GM19452 (cell line): ENCODE measurements at regions not wholly inside any gene's neighbourhood (a gene's known extent, or its start where the extent isn't known, plus 50 kb on each side); places are given as distances from the start of the nearest gene placed in this dataset.
"Not testable (repeated sequence)": the region's sequence is repeated elsewhere in the genome, so short reads cannot be mapped to it uniquely, and the experiment has no call there.

Source experiments
- ATAC-seq: cut with Tn5 transposase; IDR thresholded peaks from one replicate; pipeline ENCODE4 v1.9.1; 2021; ENCODE audit not compliant: unreplicated experiment

- not testable (repeated sequence) for ATAC-seq
Observed at GRCh38 chr7:149930374-149931068, 56.8 kb downstream of the ATP6V0E2 start.

DNA sequence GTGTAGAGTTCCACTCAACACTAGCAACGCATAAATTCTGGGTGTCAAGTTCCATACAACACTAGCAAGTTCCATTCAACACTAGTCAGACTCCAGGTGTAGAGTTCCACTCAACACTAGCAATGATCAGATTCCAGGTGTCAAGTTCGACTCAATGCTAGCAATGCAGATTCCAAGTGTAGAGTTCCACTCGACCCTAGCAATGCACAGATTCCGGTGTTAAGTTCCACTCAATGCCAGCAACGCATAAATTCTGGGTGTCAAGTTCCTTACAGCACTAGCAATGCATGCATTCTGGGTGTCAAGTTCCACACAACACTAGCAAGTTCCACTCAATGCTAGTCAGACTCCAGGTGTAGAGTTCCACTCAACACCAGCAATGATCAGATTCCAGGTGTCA lies 60.0 kb downstream of the ATP6V0E2 start:
- ATAC-seq: not testable (repeated sequence)

- ATAC-seq: not testable (repeated sequence)
Observed at GRCh38 chr7:149947346-149947745, 73.6 kb downstream of the ATP6V0E2 start.

GRCh38 chr7:149948444-149948843 lies 74.7 kb downstream of the ATP6V0E2 start:
- not testable (repeated sequence) for ATAC-seq

DNA sequence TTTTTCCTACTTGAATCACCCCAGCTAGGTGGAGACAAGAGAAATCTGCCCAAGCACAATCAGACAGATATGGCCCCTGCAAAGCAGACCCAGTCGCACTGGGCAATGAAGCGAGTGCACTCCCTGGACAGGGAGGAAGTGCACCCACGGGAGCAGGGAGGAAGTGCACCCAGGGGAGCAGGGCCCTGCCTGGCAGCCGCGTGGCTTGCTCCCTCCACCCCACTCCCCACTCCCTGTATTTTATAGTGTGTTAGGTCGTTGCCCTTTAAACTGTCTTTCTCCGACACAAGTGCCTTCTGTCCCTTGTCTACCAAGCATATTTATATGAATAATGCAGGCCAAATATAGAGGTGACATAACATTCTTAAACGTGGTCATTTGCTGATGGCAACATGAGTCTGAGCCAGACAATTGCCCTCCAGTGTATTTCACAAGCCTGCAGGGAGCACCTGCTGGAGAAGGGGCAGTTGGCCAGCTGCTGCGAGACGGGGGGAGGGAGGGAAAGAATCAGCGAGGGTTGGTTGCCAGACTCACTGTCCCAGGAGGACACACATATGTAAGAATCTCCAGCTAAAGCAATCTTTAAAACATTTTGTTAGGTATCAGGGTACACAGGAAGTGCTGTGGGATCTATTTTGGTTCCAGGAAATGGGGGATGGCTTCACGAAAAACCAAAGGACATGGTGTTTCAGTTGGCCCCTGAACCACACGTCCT lies 76.3 kb downstream of the ATP6V0E2 start:
- ATAC-seq: not testable (repeated sequence)

GRCh38 chr7:149950578-149950924 lies 76.8 kb downstream of the ATP6V0E2 start:
- ATAC-seq: not testable (repeated sequence)

DNA sequence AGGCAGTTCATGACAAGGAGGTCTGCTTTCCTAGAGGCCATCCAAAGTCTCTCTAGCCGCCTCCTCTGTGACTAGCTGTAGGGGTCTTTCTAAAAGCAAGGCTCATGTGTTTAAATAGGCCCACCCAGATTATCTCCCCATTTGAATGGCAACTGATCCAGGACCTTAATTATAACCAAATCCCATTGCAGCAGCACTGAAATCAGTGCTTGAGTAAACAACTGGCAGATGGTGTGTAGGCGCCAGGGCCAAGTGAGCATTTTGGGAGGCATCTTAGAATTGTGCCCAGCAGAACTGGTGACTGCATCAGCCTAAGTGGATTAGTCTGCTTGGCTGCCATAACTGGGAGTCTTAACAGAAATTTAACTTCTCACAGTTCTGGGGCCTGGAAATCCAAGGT lies 77.8 kb downstream of the ATP6V0E2 start:
- ATAC-seq: not testable (repeated sequence)

- not testable (repeated sequence) for ATAC-seq
Observed at GRCh38 chr7:149958880-149959279, 85.1 kb downstream of the ATP6V0E2 start.

GRCh38 chr7:149960863-149961262 lies 87.1 kb downstream of the ATP6V0E2 start:
- not testable (repeated sequence) for ATAC-seq

DNA sequence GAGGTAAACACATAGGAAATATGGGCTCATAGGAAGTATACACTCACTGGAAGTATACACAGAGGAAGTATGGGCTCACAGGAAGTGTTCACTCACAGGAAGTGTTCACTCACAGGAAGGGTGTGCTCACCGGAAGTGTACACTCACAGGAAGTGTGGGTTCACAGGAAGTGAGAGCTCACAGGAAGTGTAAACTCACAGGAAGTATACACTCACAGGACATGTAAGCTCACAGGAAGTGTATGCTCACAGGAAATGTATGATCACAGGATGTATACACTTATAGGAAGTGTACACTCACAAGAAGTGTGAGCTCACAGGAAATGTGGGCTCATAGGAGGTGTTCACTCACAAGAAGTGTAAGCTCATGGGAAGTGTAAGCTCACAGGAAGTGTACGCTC lies 88.1 kb downstream of the ATP6V0E2 start:
- not testable (repeated sequence) for ATAC-seq

GRCh38 chr7:149962685-149963319 lies 89.0 kb downstream of the ATP6V0E2 start:
- ATAC-seq: not testable (repeated sequence)

GRCh38 chr7:149963985-149964384 lies 90.2 kb downstream of the ATP6V0E2 start:
- not testable (repeated sequence) for ATAC-seq

- not testable (repeated sequence) for ATAC-seq
Observed at GRCh38 chr7:149966444-149966843, 92.7 kb downstream of the ATP6V0E2 start.

DNA sequence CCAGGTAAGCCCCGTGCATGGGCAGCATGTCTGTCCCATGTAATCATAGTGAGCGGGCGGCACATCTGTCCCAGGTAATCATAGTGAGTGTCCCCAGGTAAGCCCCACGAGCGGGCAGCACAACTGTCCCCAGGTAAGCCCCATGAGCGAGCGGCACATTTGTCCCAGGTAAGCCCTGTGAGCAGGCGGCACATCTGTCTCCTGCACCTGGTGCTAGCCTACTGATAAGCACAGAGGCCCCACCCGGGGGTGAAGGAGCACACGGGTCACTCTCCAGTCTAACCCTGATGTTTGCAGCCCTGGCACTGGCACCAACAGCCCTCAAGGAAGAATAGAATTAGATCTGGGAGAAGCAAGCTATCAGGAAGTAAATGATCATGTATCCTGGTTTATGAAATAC lies 99.2 kb downstream of the ATP6V0E2 start:
- ATAC-seq: not testable (repeated sequence)

- not testable (repeated sequence) for ATAC-seq
Observed at GRCh38 chr7:149973681-149974080, 99.9 kb downstream of the ATP6V0E2 start.

- ATAC-seq: not testable (repeated sequence)
Observed at GRCh38 chr7:149975608-149976007, 101.8 kb downstream of the ATP6V0E2 start.

GRCh38 chr7:149978537-149978936 lies 104.8 kb downstream of the ATP6V0E2 start:
- ATAC-seq: not testable (repeated sequence)

GRCh38 chr7:149978944-149979343 lies 105.2 kb downstream of the ATP6V0E2 start:
- not testable (repeated sequence) for ATAC-seq

GRCh38 chr7:149982537-149983112 lies 108.9 kb downstream of the ATP6V0E2 start:
- ATAC-seq: not testable (repeated sequence)

- ATAC-seq: not testable (repeated sequence)
Observed at GRCh38 chr7:149986866-149987265, 113.1 kb downstream of the ATP6V0E2 start.

DNA sequence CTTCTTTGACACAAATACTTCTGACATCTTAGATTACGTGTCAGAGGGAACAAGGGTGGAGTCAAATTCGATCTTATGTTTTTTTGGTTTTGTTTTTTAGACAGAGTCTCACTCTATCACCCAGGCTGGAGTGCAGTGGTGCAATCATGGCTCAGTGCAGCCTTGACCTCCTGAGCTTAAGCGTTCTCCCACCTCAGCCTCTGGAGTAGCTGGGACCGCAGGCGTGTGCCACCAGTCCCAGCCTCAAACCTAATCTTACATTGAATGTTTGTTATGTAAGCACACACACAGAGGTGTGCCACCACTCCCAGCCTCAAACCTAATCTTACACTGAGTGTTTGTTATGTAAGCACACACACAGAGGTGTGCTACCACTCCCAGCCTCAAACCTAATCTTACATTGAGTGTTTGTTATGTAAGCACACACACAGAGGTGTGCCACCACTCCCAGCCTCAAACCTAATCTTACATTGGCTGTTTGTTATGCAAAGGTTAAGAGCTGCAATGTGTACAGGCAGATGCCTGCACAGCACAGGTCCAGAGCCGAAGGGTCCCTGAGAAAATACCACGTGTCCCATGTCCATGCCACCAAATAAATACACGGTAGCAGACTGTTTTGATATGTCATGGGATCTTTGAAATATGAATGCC lies 118.0 kb downstream of the ATP6V0E2 start:
- ATAC-seq: not testable (repeated sequence)
